CD4-positive, alpha-beta T cell treated with Interleukin-6 at 100 ng/mL for 8 hours (primary cell): ENCODE measurements at regions not wholly inside any gene's neighbourhood (a gene's known extent, or its start where the extent isn't known, plus 50 kb on each side); places are given as distances from the start of the nearest gene placed in this dataset.
"Not testable (repeated sequence)": the region's sequence is repeated elsewhere in the genome, so short reads cannot be mapped to it uniquely, and the experiment has no call there.

Source experiments
- DNase-seq: peaks from one replicate; pipeline ENCODE4 v3.0.0-alpha.2; 2020; ENCODE audit warnings: mixed read lengths, low spot score

GRCh38 chr7:131083781-131084180 is 243.9 kb upstream of the MKLN1 start:
- no peak for DNase-seq

GRCh38 chr7:131084336-131084735 is 243.3 kb upstream of the MKLN1 start:
- DNase-seq: not testable (repeated sequence)

DNA sequence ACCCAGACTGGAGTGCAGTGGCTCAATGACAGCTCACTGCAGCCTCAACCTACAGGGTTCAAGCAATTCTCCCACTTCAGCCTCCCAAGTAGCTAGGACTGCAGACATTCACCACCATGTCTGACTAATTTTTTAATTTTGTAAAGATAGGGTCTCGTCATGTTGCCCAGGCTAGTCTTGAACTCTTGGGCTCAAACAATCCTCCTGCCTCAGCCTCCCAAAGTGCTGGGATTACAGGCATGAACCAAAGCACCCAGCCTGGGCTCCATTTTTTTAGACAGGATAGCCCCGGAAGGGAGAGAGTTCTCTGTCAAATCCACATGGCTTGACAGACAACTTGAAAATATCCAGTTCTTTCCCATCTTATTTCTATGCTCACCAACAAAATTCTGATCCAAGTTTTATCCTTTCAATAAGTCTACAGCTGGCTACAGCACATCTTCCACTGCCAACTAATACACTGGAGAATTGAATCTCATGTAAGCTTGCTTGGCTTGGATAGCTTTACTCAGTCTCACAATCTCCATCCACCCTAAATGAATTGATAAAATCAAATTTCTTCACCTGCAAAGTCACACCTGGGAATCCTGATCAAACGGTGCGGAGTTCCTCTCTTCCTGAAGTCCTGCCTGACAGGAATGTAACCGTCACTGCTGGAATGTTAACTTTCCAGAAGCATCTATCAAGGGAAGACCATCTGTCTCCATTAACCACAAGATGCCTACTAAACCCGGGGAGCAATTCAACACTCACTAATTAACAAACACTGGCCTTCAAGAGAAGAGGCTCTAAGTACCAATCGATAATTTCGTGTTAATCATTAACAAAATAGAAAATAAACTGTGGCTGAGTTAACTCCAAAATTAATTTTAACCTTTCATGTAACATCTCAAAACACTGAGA is 239.7 kb upstream of the MKLN1 start:
- no peak for DNase-seq

GRCh38 chr7:131090188-131090587 is 237.5 kb upstream of the MKLN1 start:
- DNase-seq: no peak

DNA sequence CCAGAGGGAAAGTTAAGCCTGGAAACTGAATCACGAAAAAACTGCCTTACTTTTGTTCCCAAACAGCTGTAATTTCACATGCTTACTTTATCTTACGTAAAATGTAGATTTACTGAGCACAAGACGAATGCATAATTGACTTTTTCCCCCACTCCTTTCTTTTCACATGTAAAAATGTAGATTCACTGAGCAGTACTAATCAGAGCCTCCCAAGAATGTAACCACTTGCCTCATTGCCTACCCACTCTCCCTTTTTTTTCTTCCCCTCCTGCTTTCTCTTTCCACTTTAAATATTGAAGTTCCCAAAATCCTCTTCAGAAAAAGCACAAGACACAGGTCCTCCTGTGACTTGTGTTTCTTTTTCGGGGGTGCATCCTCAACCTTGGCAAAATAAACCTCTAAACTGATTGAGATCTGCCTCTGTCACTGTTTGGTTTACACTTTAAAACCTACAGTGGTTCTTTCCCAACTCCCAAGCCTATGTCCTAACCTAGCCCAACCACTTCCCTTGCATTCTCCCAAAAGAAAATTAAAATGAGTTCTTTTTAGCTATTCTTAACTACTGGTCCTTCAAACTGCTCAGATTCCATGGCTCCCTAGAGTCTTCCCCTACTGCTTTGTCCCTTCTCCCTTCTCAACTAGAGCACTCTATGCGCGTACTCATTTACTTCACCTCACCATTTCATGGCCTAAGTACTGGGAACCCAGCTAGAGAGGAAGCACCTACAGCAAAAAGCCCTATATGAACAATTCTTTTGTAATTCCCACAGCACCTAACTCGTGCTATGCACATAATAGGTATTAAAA is 236.6 kb upstream of the MKLN1 start:
- DNase-seq: no peak

DNA sequence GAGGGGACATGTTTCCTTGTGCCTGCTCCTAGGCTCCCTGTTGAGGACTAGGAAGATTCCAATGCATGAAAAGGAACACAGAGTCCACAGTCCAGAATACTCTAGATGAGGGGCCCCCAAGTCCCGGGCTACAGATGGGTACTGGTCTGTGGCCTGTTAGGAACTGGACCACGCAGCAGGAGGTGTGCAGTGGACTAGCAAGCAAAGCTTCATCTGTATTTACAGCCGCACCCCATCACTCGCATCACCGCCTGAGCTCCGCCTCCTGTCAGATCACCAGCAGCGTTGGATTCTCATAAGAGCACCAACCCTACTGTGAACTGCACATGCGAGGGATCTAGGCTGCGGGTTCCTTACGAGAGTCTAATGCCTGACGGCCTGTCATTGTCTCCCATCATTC is 233.0 kb upstream of the MKLN1 start:
- DNase-seq: no peak

GRCh38 chr7:131095346-131095745 is 232.3 kb upstream of the MKLN1 start:
- no peak for DNase-seq

- DNase-seq: no peak
Measured at GRCh38 chr7:131096267-131096927, 231.3 kb upstream of the MKLN1 start.

DNA sequence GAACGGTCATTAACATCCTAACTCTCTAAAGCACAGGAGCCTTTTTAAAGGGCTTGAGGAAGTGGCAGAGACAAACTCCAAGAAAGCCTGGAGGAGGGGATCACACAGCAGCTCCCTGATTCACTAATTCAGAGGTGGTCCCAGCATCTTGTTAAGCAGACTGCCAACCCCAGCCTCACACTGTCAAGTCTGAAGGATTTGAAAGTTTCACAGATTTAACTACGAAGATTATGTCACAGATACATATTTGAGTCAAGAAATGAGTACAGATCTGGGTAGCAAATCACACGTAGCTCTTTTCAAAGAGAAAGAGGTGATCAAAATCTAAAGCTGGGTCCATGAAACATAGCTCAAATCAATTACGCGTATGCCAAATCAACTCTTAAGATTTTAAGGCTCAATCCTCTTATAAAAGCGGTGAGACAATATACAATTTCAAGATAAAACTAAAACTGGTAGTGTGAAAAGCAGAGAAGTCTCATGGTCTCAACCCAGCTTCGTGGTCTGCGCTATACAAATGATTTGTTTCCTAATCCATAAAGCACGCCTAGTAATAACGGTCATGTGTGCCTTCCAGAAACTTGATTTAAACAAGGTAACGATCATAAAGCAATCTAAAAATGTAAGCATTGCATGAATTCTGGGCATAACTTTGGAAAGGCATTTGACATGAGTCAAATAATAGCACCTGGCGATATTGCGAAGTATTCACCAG is 229.9 kb upstream of the MKLN1 start:
- DNase-seq: no peak

DNA sequence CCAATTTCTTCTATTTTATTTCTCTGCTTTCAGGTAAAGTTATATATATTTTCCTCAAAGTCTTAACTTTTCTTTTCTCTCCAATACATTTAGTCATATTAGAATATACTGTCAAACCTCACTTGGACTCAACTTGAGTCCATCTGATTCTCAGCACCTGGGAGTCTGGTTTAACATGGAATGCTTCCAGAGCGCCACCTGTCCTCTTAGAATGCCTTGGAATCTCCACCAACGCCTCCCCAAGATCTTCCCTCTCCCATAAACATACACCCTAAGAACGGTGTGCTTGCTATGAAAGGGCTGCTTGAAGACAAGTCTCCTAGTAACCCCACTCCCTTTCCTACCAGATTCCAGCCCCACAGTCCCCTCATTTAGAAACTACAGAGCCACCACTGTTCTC is 229.1 kb upstream of the MKLN1 start:
- DNase-seq: no peak

DNA sequence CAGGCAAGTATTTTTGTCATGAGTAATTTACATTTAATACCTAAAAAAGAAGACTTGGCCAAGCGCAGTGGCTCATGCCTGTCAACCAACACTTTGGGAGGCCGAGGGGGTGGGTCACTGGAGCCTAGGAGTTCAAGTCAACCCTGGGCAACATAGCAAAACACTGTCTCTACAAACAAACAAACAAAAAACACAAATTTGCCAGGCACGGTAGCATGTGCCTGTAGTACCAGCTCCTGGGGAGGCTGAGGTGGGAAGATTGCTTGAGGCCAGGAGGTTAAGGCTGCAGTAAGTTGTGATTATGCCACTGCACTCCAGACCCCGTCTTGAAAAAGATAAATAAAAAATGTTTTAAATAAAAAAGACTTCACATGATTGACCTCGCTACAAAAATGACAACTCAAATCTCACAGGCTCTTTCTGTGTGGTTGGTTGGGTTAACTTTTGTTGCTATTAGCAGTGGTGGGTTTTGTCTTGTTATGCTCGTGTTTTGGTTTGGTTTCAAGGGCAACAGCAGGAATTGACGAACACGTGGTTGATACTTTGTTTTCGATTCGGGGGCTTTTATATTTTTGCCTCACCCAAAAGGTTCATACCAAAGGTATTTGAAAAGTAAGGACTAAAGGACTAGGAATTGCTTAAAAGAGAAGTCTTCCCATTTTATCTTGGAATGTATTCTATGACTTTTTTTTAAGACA is 227.2 kb upstream of the MKLN1 start:
- peak; percentile 30 for DNase-seq

DNA sequence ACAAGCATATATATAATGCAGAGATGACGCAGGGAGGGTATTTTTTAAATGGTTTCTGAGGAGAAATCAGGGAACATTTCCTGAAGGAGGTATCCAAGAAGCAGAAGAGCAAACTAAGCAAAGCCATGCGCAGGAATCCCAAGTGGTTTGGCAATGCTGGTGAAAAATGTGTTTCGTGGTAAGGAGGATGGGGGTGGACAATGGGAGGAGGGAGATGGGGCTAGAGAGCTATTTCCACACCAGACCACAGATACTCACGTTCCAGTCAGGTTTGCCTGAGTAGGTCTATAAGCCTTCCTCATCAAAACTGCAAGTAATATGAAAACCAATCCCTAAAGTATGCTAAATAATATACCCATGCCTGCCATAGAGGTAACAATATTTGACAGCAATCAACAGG is 223.7 kb upstream of the MKLN1 start:
- no peak for DNase-seq

DNA sequence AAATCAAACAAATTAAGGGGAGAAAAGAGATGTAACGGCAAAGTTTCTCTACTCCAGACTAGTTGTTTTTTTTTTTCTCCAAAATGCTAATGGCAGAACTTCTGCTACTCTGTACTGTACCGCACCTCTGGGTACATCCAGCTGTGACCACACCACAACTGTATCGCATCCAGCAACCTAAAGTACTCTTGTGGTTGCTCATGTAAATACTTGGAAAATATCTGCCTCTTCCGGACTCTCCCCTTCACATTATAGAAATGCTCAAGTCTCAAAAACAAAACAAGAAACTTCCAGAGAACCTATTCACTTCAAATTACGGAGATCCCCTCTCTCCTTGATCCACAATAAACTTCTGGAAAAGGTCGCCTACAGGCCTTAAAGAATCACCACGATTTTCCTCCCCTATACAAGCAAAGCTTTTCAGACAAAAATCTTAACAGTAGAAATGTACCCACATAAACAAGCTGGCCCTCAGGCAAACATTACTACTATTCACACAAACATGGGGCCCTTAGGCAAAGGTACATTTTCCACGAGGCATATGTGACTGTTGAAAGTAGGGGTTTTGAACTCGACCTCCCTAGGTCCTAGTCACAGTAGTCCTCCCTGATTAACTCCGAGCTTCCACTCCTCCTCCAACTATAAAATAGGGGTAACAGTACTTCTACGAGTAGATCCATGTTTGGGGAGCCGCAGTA is 222.9 kb upstream of the MKLN1 start:
- DNase-seq: no peak

GRCh38 chr7:131105294-131105798 is 222.3 kb upstream of the MKLN1 start:
- DNase-seq: no peak

GRCh38 chr7:131105799-131106680 is 221.6 kb upstream of the MKLN1 start:
- peak; percentile 75 for DNase-seq

GRCh38 chr7:131106681-131107336 is 220.9 kb upstream of the MKLN1 start:
- peak; percentile 43 for DNase-seq

DNA sequence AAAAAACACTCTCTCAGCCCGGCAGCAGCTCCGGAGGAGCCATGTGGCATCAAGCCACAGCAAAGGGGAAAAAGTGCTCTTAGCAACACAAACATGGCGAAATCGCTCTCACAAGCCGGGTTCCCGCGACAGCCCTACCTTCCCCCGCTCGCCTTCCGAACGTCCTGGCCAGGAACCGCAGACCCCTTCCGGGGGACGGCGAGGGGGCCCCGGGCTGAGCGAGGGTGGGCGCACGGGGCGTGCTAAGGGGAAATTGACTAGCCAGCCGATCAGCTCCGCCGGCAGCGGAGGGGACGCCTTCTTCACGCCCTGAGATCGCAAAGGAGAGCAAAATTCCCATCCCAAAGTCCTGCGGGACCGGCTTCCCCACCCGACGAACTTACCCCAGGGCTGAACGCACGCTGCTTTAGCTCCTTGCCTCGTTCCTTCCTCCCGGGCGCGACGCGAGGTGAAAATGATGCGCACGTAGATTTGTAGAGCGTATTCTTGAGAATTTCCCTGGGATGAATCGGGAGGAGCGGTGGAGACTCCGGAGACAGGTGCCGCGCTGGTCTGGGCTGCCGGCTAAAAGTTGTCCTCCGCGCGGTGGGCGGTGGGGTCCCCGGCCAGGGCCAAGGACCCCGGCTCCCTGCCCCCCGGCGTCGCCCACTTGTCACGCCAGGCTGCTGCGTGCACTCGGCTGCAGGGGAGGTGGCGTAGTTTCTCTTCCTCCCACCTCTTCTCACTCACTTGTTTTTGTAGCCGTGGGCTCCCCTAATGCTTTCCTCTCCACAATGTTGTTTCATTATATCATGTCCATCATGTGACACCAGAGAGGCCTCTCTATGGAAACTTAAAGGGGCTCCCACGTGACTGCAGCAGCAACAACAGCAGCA is 220.1 kb upstream of the MKLN1 start:
- DNase-seq: peak; percentile 84
